T47D (cell line): ENCODE measurements at regions not wholly inside any gene's neighbourhood (a gene's known extent, or its start where the extent isn't known, plus 50 kb on each side); places are given as distances from the start of the nearest gene placed in this dataset.

ENCODE experiments used
- DNase-seq, 2 experiments: peaks; one replicate each; pipeline versions ENCODE4 v3.0.0 to v3.0.0-alpha.2; 2011 to 2012; ENCODE audit warnings: low read depth in 1 of 2, low spot score in 1 of 2
- JUND ChIP-seq: IDR thresholded peaks from 2 replicates; pipeline ENCODE4 v1.6.1; 2012; ENCODE audit warnings: low read depth
- in situ Hi-C: cut with HindIII; loops from 2 replicates; pipeline ENCODE4 v1.10.0; 2016; ENCODE audit warnings: low sequenced_read_pairs, low pct_unique_long_range_greater_than_20kb

- no peak for DNase-seq
- in situ Hi-C loops: no loop called here
- no peak for TF ChIP-seq JUND
These were observed 381.7 kb downstream of the GPAM start for GRCh38 chr10:111801841-111802240.

- no peak for TF ChIP-seq JUND
- in situ Hi-C loops: no loop called here
- no peak for DNase-seq
These were observed 378.8 kb downstream of the GPAM start for GRCh38 chr10:111804781-111805180.

GRCh38 chr10:111811517-111811916, 372.0 kb downstream of the GPAM start:
- TF ChIP-seq JUND: no peak
- in situ Hi-C loops: no loop called here

GRCh38 chr10:111820471-111820870, 363.1 kb downstream of the GPAM start:
- TF ChIP-seq JUND: no peak
- no peak for DNase-seq
- in situ Hi-C loops: no loop called here

More at GRCh38 chr10:111811517-111811916, 372.0 kb downstream of the GPAM start:
- DNase-seq: no peak

GRCh38 chr10:111821871-111822270, 361.7 kb downstream of the GPAM start:
- DNase-seq: no peak
- no peak for TF ChIP-seq JUND
- in situ Hi-C loops: no loop called here

GRCh38 chr10:111822661-111823060, 360.9 kb downstream of the GPAM start:
- no peak for DNase-seq
- no peak for TF ChIP-seq JUND
- in situ Hi-C loops: no loop called here

- in situ Hi-C loops: no loop called here
- no peak for TF ChIP-seq JUND
- DNase-seq: no peak
These were observed 359.4 kb downstream of the GPAM start for GRCh38 chr10:111824128-111824527.

- in situ Hi-C loops: no loop called here
- no peak for DNase-seq
- TF ChIP-seq JUND: no peak
These were observed 353.2 kb downstream of the GPAM start for GRCh38 chr10:111830359-111830758.

GRCh38 chr10:111831058-111831457, 352.5 kb downstream of the GPAM start:
- in situ Hi-C loops: no loop called here

GRCh38 chr10:111833251-111833650, 350.3 kb downstream of the GPAM start:
- in situ Hi-C loops: no loop called here
- TF ChIP-seq JUND: no peak
- DNase-seq: no peak

More at GRCh38 chr10:111831058-111831457, 352.5 kb downstream of the GPAM start:
- DNase-seq: no peak
- TF ChIP-seq JUND: no peak

GRCh38 chr10:111835574-111835973, 348.0 kb downstream of the GPAM start:
- in situ Hi-C loops: no loop called here
- TF ChIP-seq JUND: no peak
- no peak for DNase-seq

- in situ Hi-C loops: no loop called here
- DNase-seq: no peak
- TF ChIP-seq JUND: no peak
These were observed 347.5 kb downstream of the GPAM start for GRCh38 chr10:111836064-111836463.

- no peak for TF ChIP-seq JUND
- in situ Hi-C loops: no loop called here
- no peak for DNase-seq
These were observed 347.0 kb downstream of the GPAM start for GRCh38 chr10:111836571-111836970.

- in situ Hi-C loops: no loop called here
- no peak for TF ChIP-seq JUND
- DNase-seq: no peak
These were observed 346.5 kb downstream of the GPAM start for GRCh38 chr10:111837086-111837485.
